ENCODE measurements at regions not wholly inside any gene's neighbourhood (a gene's known extent, or its start where the extent isn't known, plus 50 kb on each side); places are given as distances from the start of the nearest gene placed in this dataset.

- no peaks in the 10 kb centered on the region for H3K4me1 ChIP-seq (ENCODE audit: control insufficient read depth in 1 of 2, insufficient read depth in 2 of 2, low read length in 2 of 2)
- H3K9ac ChIP-seq (ENCODE audit: low read depth in 1 of 2, low read length in 2 of 2), result no peak overlapping the region
- no peaks in the 10 kb centered on the region for H3K36me3 ChIP-seq (ENCODE audit: control insufficient read depth in 1 of 2, insufficient read depth in 2 of 2, low read length in 2 of 2)
- H3K27ac ChIP-seq (ENCODE audit: low read depth, low read length), result no peak overlapping the region
- no peak overlapping the region for H3K4me3 ChIP-seq (ENCODE audit: low read depth in 1 of 2, low read length in 2 of 2)
- H3K9me3 ChIP-seq (ENCODE audit: control insufficient read depth in 1 of 2, low read length in 2 of 2), result peaks cover 9 to 25% of the 10 kb centered on the region in 2 donors
- H3K27me3 ChIP-seq (ENCODE audit: control insufficient read depth in 1 of 2, insufficient read depth in 2 of 2, low read length in 2 of 2), result no peaks in the 10 kb centered on the region
Observed at GRCh38 chr12:46503637-46504175, 131.1 kb upstream of the SLC38A2 start.

DNA sequence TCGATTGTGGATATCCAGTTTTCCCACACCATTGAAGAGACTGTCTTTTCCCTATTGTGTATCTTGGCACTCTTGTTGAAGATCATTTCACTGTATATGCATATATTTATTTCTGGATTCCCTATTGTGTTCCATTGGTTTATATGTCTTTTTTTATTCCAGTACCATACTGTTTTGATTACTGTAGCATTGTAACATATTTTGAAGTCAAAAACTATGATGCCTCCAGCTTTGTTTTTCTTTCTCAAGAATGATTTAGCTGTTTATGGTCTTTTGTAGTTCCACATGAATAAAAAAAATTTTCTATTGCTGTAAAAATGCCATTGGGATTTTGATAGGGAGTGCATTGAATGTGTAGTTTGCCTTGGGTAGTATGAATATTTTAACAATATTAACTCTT lies 128.1 kb upstream of the SLC38A2 start:
- H3K4me1 ChIP-seq (ENCODE audit: control insufficient read depth in 1 of 2, insufficient read depth in 2 of 2, low read length in 2 of 2), result no peaks in the 10 kb centered on the region
- peaks cover 3 to 8% of the 10 kb centered on the region in 2 donors for H3K9me3 ChIP-seq (ENCODE audit: control insufficient read depth in 1 of 2, low read length in 2 of 2)
- H3K36me3 ChIP-seq (ENCODE audit: control insufficient read depth in 1 of 2, insufficient read depth in 2 of 2, low read length in 2 of 2), result no peaks in the 10 kb centered on the region

DNA sequence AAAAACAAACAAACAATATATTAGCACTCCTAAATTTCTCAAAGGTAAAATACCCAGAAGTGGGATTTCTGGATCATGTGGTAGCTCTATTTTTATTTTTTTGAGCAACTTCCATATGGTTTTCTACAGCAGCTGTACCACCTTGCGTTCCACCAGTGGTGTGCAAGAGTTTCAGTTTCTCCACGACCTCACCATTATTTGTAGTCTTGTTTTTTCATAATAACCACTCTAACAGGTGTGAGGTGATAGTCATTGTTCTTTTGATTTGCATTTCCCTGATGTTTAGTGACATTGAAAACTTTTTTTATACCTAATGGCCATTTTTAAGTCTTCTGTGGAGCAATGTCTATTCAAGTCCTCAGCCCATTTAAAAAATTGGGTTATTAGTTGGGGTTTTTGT lies 127.3 kb upstream of the SLC38A2 start:
- Histone ChIP-seq H3K9me3 (ENCODE audit: control insufficient read depth in 1 of 2, low read length in 2 of 2) (peaks cover 3 to 7% of the 10 kb centered on the region in 2 donors), H3K9ac (ENCODE audit: low read depth in 1 of 2, low read length in 2 of 2) (no peak overlapping the region), H3K4me1 (ENCODE audit: control insufficient read depth in 1 of 2, insufficient read depth in 2 of 2, low read length in 2 of 2) (no peaks in the 10 kb centered on the region), H3K4me3 (ENCODE audit: low read depth in 1 of 2, low read length in 2 of 2) (no peak overlapping the region), H3K27me3 (ENCODE audit: control insufficient read depth in 1 of 2, insufficient read depth in 2 of 2, low read length in 2 of 2) (no peaks in the 10 kb centered on the region), H3K27ac (ENCODE audit: low read depth, low read length) (no peak overlapping the region), H3K36me3 (ENCODE audit: control insufficient read depth in 1 of 2, insufficient read depth in 2 of 2, low read length in 2 of 2) (no peaks in the 10 kb centered on the region)

More for the DNA sequence above, 128.1 kb upstream of the SLC38A2 start:
- H3K9ac ChIP-seq (ENCODE audit: low read depth in 1 of 2, low read length in 2 of 2), result no peak overlapping the region
- H3K4me3 ChIP-seq (ENCODE audit: low read depth in 1 of 2, low read length in 2 of 2), result no peak overlapping the region
- no peak overlapping the region for H3K27ac ChIP-seq (ENCODE audit: low read depth, low read length)
- H3K27me3 ChIP-seq (ENCODE audit: control insufficient read depth in 1 of 2, insufficient read depth in 2 of 2, low read length in 2 of 2), result no peaks in the 10 kb centered on the region

- Histone ChIP-seq H3K27me3 (ENCODE audit: control insufficient read depth in 1 of 2, insufficient read depth in 2 of 2, low read length in 2 of 2) (no peaks in the 10 kb centered on the region), H3K9ac (ENCODE audit: low read depth in 1 of 2, low read length in 2 of 2) (no peak overlapping the region), H3K9me3 (ENCODE audit: control insufficient read depth in 1 of 2, low read length in 2 of 2) (peaks cover 3 to 7% of the 10 kb centered on the region in 2 donors), H3K4me3 (ENCODE audit: low read depth in 1 of 2, low read length in 2 of 2) (no peak overlapping the region), H3K27ac (ENCODE audit: low read depth, low read length) (no peak overlapping the region), H3K4me1 (ENCODE audit: control insufficient read depth in 1 of 2, insufficient read depth in 2 of 2, low read length in 2 of 2) (no peaks in the 10 kb centered on the region), H3K36me3 (ENCODE audit: control insufficient read depth in 1 of 2, insufficient read depth in 2 of 2, low read length in 2 of 2) (no peaks in the 10 kb centered on the region)
Observed at GRCh38 chr12:46499226-46499625, 126.7 kb upstream of the SLC38A2 start.

- no peak overlapping the region for H3K4me3 ChIP-seq (ENCODE audit: low read depth in 1 of 2, low read length in 2 of 2)
- no peak overlapping the region for H3K9ac ChIP-seq (ENCODE audit: low read depth in 1 of 2, low read length in 2 of 2)
- H3K36me3 ChIP-seq (ENCODE audit: control insufficient read depth in 1 of 2, insufficient read depth in 2 of 2, low read length in 2 of 2), result no peaks in the 10 kb centered on the region
- H3K9me3 ChIP-seq (ENCODE audit: control insufficient read depth in 1 of 2, low read length in 2 of 2), result peaks cover 3 to 7% of the 10 kb centered on the region in 2 donors
- no peaks in the 10 kb centered on the region for H3K27me3 ChIP-seq (ENCODE audit: control insufficient read depth in 1 of 2, insufficient read depth in 2 of 2, low read length in 2 of 2)
- no peak overlapping the region for H3K27ac ChIP-seq (ENCODE audit: low read depth, low read length)
- no peaks in the 10 kb centered on the region for H3K4me1 ChIP-seq (ENCODE audit: control insufficient read depth in 1 of 2, insufficient read depth in 2 of 2, low read length in 2 of 2)
Observed at GRCh38 chr12:46497739-46498138, 125.2 kb upstream of the SLC38A2 start.

DNA sequence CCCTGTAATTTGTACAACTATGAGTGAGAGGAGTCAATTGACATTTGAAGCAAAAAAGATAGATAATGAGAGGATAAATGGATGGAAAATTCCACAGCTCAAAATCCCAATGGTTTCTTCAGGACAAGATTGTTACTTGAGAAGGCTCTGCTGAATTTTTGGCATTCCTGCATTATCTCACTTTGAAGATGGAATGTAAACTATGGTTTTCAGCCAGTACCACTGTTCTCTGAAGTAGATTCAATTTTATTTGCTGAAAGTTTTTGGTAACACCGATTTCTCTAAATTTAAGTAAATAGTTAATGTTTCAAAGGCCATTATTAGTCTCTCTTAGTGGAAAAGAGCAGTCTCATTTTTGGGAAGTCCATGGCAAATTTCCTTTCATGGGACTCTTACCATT lies 121.9 kb upstream of the SLC38A2 start:
- Histone ChIP-seq H3K4me1 (ENCODE audit: control insufficient read depth in 1 of 2, insufficient read depth in 2 of 2, low read length in 2 of 2) (no peaks in the 10 kb centered on the region), H3K4me3 (ENCODE audit: low read depth in 1 of 2, low read length in 2 of 2) (no peak overlapping the region), H3K27me3 (ENCODE audit: control insufficient read depth in 1 of 2, insufficient read depth in 2 of 2, low read length in 2 of 2) (no peaks in the 10 kb centered on the region), H3K9me3 (ENCODE audit: control insufficient read depth in 1 of 2, low read length in 2 of 2) (no peaks in the 10 kb centered on the region), H3K27ac (ENCODE audit: low read depth, low read length) (no peak overlapping the region), H3K9ac (ENCODE audit: low read depth in 1 of 2, low read length in 2 of 2) (no peak overlapping the region), H3K36me3 (ENCODE audit: control insufficient read depth in 1 of 2, insufficient read depth in 2 of 2, low read length in 2 of 2) (no peaks in the 10 kb centered on the region)

GRCh38 chr12:46493834-46494181 lies 121.2 kb upstream of the SLC38A2 start:
- Histone ChIP-seq H3K27ac (ENCODE audit: low read depth, low read length) (no peak overlapping the region), H3K9me3 (ENCODE audit: control insufficient read depth in 1 of 2, low read length in 2 of 2) (no peaks in the 10 kb centered on the region), H3K27me3 (ENCODE audit: control insufficient read depth in 1 of 2, insufficient read depth in 2 of 2, low read length in 2 of 2) (no peaks in the 10 kb centered on the region), H3K4me1 (ENCODE audit: control insufficient read depth in 1 of 2, insufficient read depth in 2 of 2, low read length in 2 of 2) (no peaks in the 10 kb centered on the region), H3K9ac (ENCODE audit: low read depth in 1 of 2, low read length in 2 of 2) (no peak overlapping the region), H3K36me3 (ENCODE audit: control insufficient read depth in 1 of 2, insufficient read depth in 2 of 2, low read length in 2 of 2) (no peaks in the 10 kb centered on the region), H3K4me3 (ENCODE audit: low read depth in 1 of 2, low read length in 2 of 2) (no peak overlapping the region)

DNA sequence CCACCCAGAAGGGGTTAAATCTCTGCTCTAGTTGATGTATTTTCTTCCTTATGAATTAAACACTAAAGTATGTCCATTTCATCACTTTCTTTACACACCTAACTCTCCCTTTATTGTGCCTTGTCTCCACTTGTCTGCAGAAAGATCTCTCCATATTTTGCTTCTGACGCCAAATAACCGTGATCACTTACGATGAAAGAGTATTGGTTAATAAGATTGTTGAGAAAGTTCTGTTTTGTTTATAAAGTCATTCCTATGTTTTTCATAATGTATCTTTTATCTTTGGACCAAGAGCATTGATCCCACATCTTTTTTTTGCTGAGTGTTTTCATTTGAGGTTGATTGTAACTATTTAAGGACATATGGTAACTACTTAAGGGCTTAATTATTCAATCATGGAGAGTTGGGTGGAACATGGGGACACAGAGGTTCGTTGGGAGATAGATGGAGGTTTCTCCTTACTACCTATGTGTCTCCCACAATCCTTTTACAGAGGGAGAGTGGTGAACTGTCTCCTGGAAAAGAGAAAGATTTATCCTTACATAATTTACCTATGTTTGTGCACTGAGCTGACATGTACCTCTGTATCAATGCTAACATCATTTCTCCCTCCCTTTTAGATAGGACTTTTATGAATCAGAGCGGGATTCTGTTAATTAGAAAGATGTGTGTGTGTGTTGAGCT lies 120.7 kb upstream of the SLC38A2 start:
- H3K36me3 ChIP-seq (ENCODE audit: control insufficient read depth in 1 of 2, insufficient read depth in 2 of 2, low read length in 2 of 2), result no peaks in the 10 kb centered on the region
- H3K9ac ChIP-seq (ENCODE audit: low read depth in 1 of 2, low read length in 2 of 2), result no peak overlapping the region
- H3K9me3 ChIP-seq (ENCODE audit: control insufficient read depth in 1 of 2, low read length in 2 of 2), result no peaks in the 10 kb centered on the region
- H3K4me1 ChIP-seq (ENCODE audit: control insufficient read depth in 1 of 2, insufficient read depth in 2 of 2, low read length in 2 of 2), result no peaks in the 10 kb centered on the region
- H3K27ac ChIP-seq (ENCODE audit: low read depth, low read length), result no peak overlapping the region
- H3K27me3 ChIP-seq (ENCODE audit: control insufficient read depth in 1 of 2, insufficient read depth in 2 of 2, low read length in 2 of 2), result no peaks in the 10 kb centered on the region
- H3K4me3 ChIP-seq (ENCODE audit: low read depth in 1 of 2, low read length in 2 of 2), result no peak overlapping the region

DNA sequence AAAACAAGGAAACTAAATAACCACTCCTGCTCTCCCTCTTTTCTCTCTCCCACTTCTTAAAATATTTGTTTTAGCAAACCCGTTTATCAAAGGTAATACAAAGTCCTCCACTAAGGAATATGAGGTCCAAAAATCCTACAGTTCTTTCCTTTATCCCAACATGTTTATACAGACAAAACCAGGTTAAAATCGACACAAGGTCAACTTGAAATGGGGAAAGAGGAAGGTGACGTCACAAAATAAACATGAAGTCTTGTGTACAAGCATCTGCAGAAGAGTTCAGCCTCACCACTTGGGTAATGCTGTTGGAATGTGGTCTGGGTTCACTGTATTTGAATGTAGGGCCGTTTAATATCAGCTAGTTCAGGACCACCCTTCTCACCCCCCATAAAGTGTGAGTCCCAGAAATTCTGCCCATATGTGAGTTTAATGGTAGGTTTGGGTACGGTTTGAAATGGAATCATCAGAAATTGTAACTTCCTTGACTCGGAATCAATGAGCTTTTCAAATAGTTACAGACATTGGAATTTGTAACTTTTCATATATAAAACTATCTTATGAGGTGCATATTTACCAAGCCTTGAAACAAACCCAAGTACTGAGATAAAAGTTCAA lies 120.0 kb upstream of the SLC38A2 start:
- no peaks in the 10 kb centered on the region for H3K36me3 ChIP-seq (ENCODE audit: control insufficient read depth in 1 of 2, insufficient read depth in 2 of 2, low read length in 2 of 2)
- no peaks in the 10 kb centered on the region for H3K4me1 ChIP-seq (ENCODE audit: control insufficient read depth in 1 of 2, insufficient read depth in 2 of 2, low read length in 2 of 2)
- H3K27ac ChIP-seq (ENCODE audit: low read depth, low read length), result no peak overlapping the region
- H3K27me3 ChIP-seq (ENCODE audit: control insufficient read depth in 1 of 2, insufficient read depth in 2 of 2, low read length in 2 of 2), result no peaks in the 10 kb centered on the region
- no peak overlapping the region for H3K9ac ChIP-seq (ENCODE audit: low read depth in 1 of 2, low read length in 2 of 2)
- H3K4me3 ChIP-seq (ENCODE audit: low read depth in 1 of 2, low read length in 2 of 2), result no peak overlapping the region
- H3K9me3 ChIP-seq (ENCODE audit: control insufficient read depth in 1 of 2, low read length in 2 of 2), result no peaks in the 10 kb centered on the region

DNA sequence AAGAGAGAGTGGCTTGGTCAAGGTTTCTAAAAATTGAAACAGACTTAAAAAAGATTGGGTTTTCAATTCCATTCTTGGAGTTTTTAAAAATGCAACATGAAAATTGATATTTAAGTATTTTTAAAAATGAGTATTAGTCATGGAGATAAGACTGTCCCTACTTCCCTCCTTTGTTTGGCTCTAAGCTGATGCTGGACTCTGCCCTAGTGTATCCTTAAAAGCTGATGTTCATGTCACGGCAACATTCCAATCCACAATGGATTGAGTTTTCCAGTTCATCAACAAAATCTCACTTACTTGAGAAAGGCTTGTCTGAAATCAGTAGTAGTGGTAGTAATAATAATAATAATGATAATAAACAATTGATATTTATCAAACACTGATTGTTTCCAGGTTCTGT lies 119.0 kb upstream of the SLC38A2 start:
- no peaks in the 10 kb centered on the region for H3K27me3 ChIP-seq (ENCODE audit: control insufficient read depth in 1 of 2, insufficient read depth in 2 of 2, low read length in 2 of 2)
- no peaks in the 10 kb centered on the region for H3K9me3 ChIP-seq (ENCODE audit: control insufficient read depth in 1 of 2, low read length in 2 of 2)
- H3K4me3 ChIP-seq (ENCODE audit: low read depth in 1 of 2, low read length in 2 of 2), result no peak overlapping the region
- no peak overlapping the region for H3K9ac ChIP-seq (ENCODE audit: low read depth in 1 of 2, low read length in 2 of 2)
- H3K4me1 ChIP-seq (ENCODE audit: control insufficient read depth in 1 of 2, insufficient read depth in 2 of 2, low read length in 2 of 2), result no peaks in the 10 kb centered on the region
- H3K27ac ChIP-seq (ENCODE audit: low read depth, low read length), result no peak overlapping the region
- no peaks in the 10 kb centered on the region for H3K36me3 ChIP-seq (ENCODE audit: control insufficient read depth in 1 of 2, insufficient read depth in 2 of 2, low read length in 2 of 2)

Measured in duodenal mucosa (tissue), 2 donors.